Activated CD4-positive, alpha-beta T cell treated with anti-CD3 and anti-CD28 coated beads, Interleukin-2, amount 10 ng/mL, durations not matched to agents 7 days and 5 days (primary cell): ENCODE measurements at regions not wholly inside any gene's neighbourhood (a gene's known extent, or its start where the extent isn't known, plus 50 kb on each side); places are given as distances from the start of the nearest gene placed in this dataset.
"Not testable (repeated sequence)": the region's sequence is repeated elsewhere in the genome, so short reads cannot be mapped to it uniquely, and the experiment has no call there.

ENCODE experiments used
- CTCF ChIA-PET: fragments of 350-600 bp; sonication (Branson Sonifier 250); formaldehyde crosslinking; loops from one replicate; lab custom pipeline; 2021; ENCODE audit warnings: antibody characterized with exemption; lab: Charles Lee
- POLR2A ChIA-PET: fragments of 350-600 bp; sonication (Branson Sonifier 250); formaldehyde crosslinking; loops from one replicate; lab custom pipeline; 2021; ENCODE audit warnings: antibody characterized with exemption; lab: Charles Lee
- DNase-seq: peaks from one replicate; pipeline ENCODE4 v3.0.0-alpha.2; 2020
- H3K27ac Mint-ChIP-seq: one replicate; pipeline ENCODE4 v1.8.0; 2021; ENCODE audit warnings: mild to moderate bottlenecking, moderate library complexity, mixed read lengths
- H3K27me3 Mint-ChIP-seq: one replicate; pipeline ENCODE4 v1.8.0; 2021; ENCODE audit warnings: mixed read lengths
- H3K36me3 Mint-ChIP-seq: one replicate; pipeline ENCODE4 v1.8.0; 2021; ENCODE audit warnings: low read depth, mixed read lengths
- H3K4me1 Mint-ChIP-seq: one replicate; pipeline ENCODE4 v1.8.0; 2021; ENCODE audit warnings: mixed read lengths
- H3K4me3 Mint-ChIP-seq: one replicate; pipeline ENCODE4 v1.8.0; 2021; ENCODE audit warnings: mild to moderate bottlenecking, moderate library complexity, mixed read lengths
- H3K9me3 Mint-ChIP-seq: one replicate; pipeline ENCODE4 v1.8.0; 2021; ENCODE audit warnings: mixed read lengths

GRCh38 chr16:59111280-59111679 lies 377.2 kb upstream of the GOT2 start:
- Mint-ChIP-seq H3K36me3 (no peaks in the 10 kb centered on the region), H3K9me3 (no peaks in the 10 kb centered on the region), H3K27ac (no peak overlapping the region), H3K4me1 (no peaks in the 10 kb centered on the region), H3K27me3 (no peaks in the 10 kb centered on the region), H3K4me3 (no peak overlapping the region)
- ChIA-PET POLR2A (no interaction called here), CTCF (no interaction called here)
- no peak for DNase-seq

- no peak overlapping the region for H3K4me3 Mint-ChIP-seq
- no peak for DNase-seq
- no peak overlapping the region for H3K27ac Mint-ChIP-seq
- no peaks in the 10 kb centered on the region for H3K4me1 Mint-ChIP-seq
- H3K9me3 Mint-ChIP-seq: no peaks in the 10 kb centered on the region
- ChIA-PET CTCF (no interaction called here), POLR2A (interaction anchor here (0.6 kb wide), 1 partner anchor 904 kb away, joined by 3 read pairs; no protein-coding TSS in a partner anchor)
- no peaks in the 10 kb centered on the region for H3K36me3 Mint-ChIP-seq
- H3K27me3 Mint-ChIP-seq: no peaks in the 10 kb centered on the region
Observed at GRCh38 chr16:59108374-59108773, 374.3 kb upstream of the GOT2 start.

- H3K4me3 Mint-ChIP-seq, H3K27ac Mint-ChIP-seq, H3K27me3 Mint-ChIP-seq, H3K4me1 Mint-ChIP-seq, DNase-seq, H3K9me3 Mint-ChIP-seq, H3K36me3 Mint-ChIP-seq, POLR2A ChIA-PET: not testable (repeated sequence)
- CTCF ChIA-PET: interaction anchor here (0.6 kb wide), 1 partner anchor 147 kb away, joined by 3 read pairs; no protein-coding TSS in a partner anchor
Observed at GRCh38 chr16:59096682-59097081, 362.6 kb upstream of the GOT2 start.

- no peaks in the 10 kb centered on the region for H3K36me3 Mint-ChIP-seq
- no peaks in the 10 kb centered on the region for H3K9me3 Mint-ChIP-seq
- H3K4me1 Mint-ChIP-seq: no peaks in the 10 kb centered on the region
- POLR2A ChIA-PET: no interaction called here
- CTCF ChIA-PET: no interaction called here
- no peaks in the 10 kb centered on the region for H3K27me3 Mint-ChIP-seq
- DNase-seq: no peak
- H3K27ac Mint-ChIP-seq: no peak overlapping the region
- no peak overlapping the region for H3K4me3 Mint-ChIP-seq
Observed at GRCh38 chr16:59090541-59090940, 356.4 kb upstream of the GOT2 start.

- H3K27ac Mint-ChIP-seq: no peak overlapping the region
- H3K9me3 Mint-ChIP-seq: no peaks in the 10 kb centered on the region
- ChIA-PET CTCF (no interaction called here), POLR2A (no interaction called here)
- H3K4me3 Mint-ChIP-seq: no peak overlapping the region
- H3K4me1 Mint-ChIP-seq: no peaks in the 10 kb centered on the region
- H3K36me3 Mint-ChIP-seq: no peaks in the 10 kb centered on the region
- no peak for DNase-seq
- no peaks in the 10 kb centered on the region for H3K27me3 Mint-ChIP-seq
Observed at GRCh38 chr16:59088431-59088830, 354.3 kb upstream of the GOT2 start.

GRCh38 chr16:59087641-59088040 lies 353.5 kb upstream of the GOT2 start:
- H3K4me3 Mint-ChIP-seq: no peak overlapping the region
- ChIA-PET CTCF (no interaction called here), POLR2A (no interaction called here)
- no peak for DNase-seq
- no peaks in the 10 kb centered on the region for H3K9me3 Mint-ChIP-seq
- no peaks in the 10 kb centered on the region for H3K4me1 Mint-ChIP-seq
- no peaks in the 10 kb centered on the region for H3K36me3 Mint-ChIP-seq
- H3K27me3 Mint-ChIP-seq: no peaks in the 10 kb centered on the region
- H3K27ac Mint-ChIP-seq: no peak overlapping the region

- Mint-ChIP-seq H3K36me3 (no peaks in the 10 kb centered on the region), H3K27ac (no peak overlapping the region), H3K27me3 (no peaks in the 10 kb centered on the region), H3K9me3 (no peaks in the 10 kb centered on the region), H3K4me3 (no peak overlapping the region), H3K4me1 (no peaks in the 10 kb centered on the region)
- ChIA-PET CTCF (no interaction called here), POLR2A (no interaction called here)
- DNase-seq: no peak
Observed at GRCh38 chr16:59067205-59067604, 333.1 kb upstream of the GOT2 start.

GRCh38 chr16:59060207-59060606 lies 326.1 kb upstream of the GOT2 start:
- Mint-ChIP-seq H3K27ac (no peak overlapping the region), H3K4me1 (no peaks in the 10 kb centered on the region), H3K4me3 (no peak overlapping the region), H3K36me3 (no peaks in the 10 kb centered on the region), H3K9me3 (peaks cover 3% of the 10 kb centered on the region), H3K27me3 (no peaks in the 10 kb centered on the region)
- POLR2A ChIA-PET: no interaction called here
- DNase-seq: no peak
- CTCF ChIA-PET: no interaction called here

- ChIA-PET POLR2A (no interaction called here), CTCF (no interaction called here)
- Mint-ChIP-seq H3K27ac (no peak overlapping the region), H3K4me3 (no peak overlapping the region), H3K36me3 (no peaks in the 10 kb centered on the region), H3K9me3 (peaks cover 3% of the 10 kb centered on the region), H3K27me3 (no peaks in the 10 kb centered on the region), H3K4me1 (no peaks in the 10 kb centered on the region)
- DNase-seq: no peak
Observed at GRCh38 chr16:59058250-59058649, 324.1 kb upstream of the GOT2 start.

GRCh38 chr16:59053911-59054310 lies 319.8 kb upstream of the GOT2 start:
- Mint-ChIP-seq H3K36me3 (no peaks in the 10 kb centered on the region), H3K9me3 (no peaks in the 10 kb centered on the region), H3K27me3 (no peaks in the 10 kb centered on the region), H3K4me3 (no peak overlapping the region), H3K4me1 (no peaks in the 10 kb centered on the region), H3K27ac (no peak overlapping the region)
- ChIA-PET CTCF (no interaction called here), POLR2A (no interaction called here)
- DNase-seq: no peak

- H3K4me1 Mint-ChIP-seq: no peaks in the 10 kb centered on the region
- no peak overlapping the region for H3K27ac Mint-ChIP-seq
- no peak for DNase-seq
- H3K9me3 Mint-ChIP-seq: no peaks in the 10 kb centered on the region
- H3K4me3 Mint-ChIP-seq: no peak overlapping the region
- CTCF ChIA-PET: no interaction called here
- no peaks in the 10 kb centered on the region for H3K36me3 Mint-ChIP-seq
- H3K27me3 Mint-ChIP-seq: no peaks in the 10 kb centered on the region
- POLR2A ChIA-PET: no interaction called here
Observed at GRCh38 chr16:59052231-59052630, 318.1 kb upstream of the GOT2 start.

- ChIA-PET CTCF (no interaction called here), POLR2A (no interaction called here)
- no peak overlapping the region for H3K4me3 Mint-ChIP-seq
- H3K4me1 Mint-ChIP-seq: no peaks in the 10 kb centered on the region
- no peak overlapping the region for H3K27ac Mint-ChIP-seq
- no peaks in the 10 kb centered on the region for H3K27me3 Mint-ChIP-seq
- DNase-seq: no peak
- H3K36me3 Mint-ChIP-seq: no peaks in the 10 kb centered on the region
- H3K9me3 Mint-ChIP-seq: no peaks in the 10 kb centered on the region
Observed at GRCh38 chr16:59048876-59049275, 314.8 kb upstream of the GOT2 start.

GRCh38 chr16:59047114-59047513 lies 313.0 kb upstream of the GOT2 start:
- Mint-ChIP-seq H3K27ac (no peak overlapping the region), H3K36me3 (no peaks in the 10 kb centered on the region), H3K4me1 (no peaks in the 10 kb centered on the region), H3K9me3 (no peaks in the 10 kb centered on the region), H3K27me3 (no peaks in the 10 kb centered on the region), H3K4me3 (no peak overlapping the region)
- DNase-seq: no peak
- POLR2A ChIA-PET: no interaction called here
- CTCF ChIA-PET: no interaction called here

- no peak overlapping the region for H3K27ac Mint-ChIP-seq
- no peaks in the 10 kb centered on the region for H3K4me1 Mint-ChIP-seq
- H3K4me3 Mint-ChIP-seq: no peak overlapping the region
- CTCF ChIA-PET: no interaction called here
- H3K27me3 Mint-ChIP-seq: no peaks in the 10 kb centered on the region
- H3K9me3 Mint-ChIP-seq: no peaks in the 10 kb centered on the region
- H3K36me3 Mint-ChIP-seq: no peaks in the 10 kb centered on the region
- no peak for DNase-seq
- POLR2A ChIA-PET: no interaction called here
Observed at GRCh38 chr16:59046335-59046734, 312.2 kb upstream of the GOT2 start.
